Osteocyte (in vitro differentiated cells): ENCODE measurements at regions not wholly inside any gene's neighbourhood (a gene's known extent, or its start where the extent isn't known, plus 50 kb on each side); places are given as distances from the start of the nearest gene placed in this dataset.
A peak's percentile ranks its signal among the peaks of the same experiment; 100 is the strongest.

Experiments used
- DNase-seq: peaks from one replicate; pipeline ENCODE4 v3.0.0; 2021; ENCODE audit warnings: mixed read lengths; ENCODE audit not compliant: unreplicated experiment; ENCODE audit errors: extremely low spot score
- H3K27ac Mint-ChIP-seq: one replicate; pipeline ENCODE4 v1.8.0; 2021; ENCODE audit warnings: mild to moderate bottlenecking, mixed read lengths; ENCODE audit not compliant: unreplicated experiment
- H3K27me3 Mint-ChIP-seq: one replicate; pipeline ENCODE4 v1.8.0; 2021; ENCODE audit warnings: mixed read lengths; ENCODE audit not compliant: unreplicated experiment
- H3K36me3 Mint-ChIP-seq: one replicate; pipeline ENCODE4 v1.8.0; 2021; ENCODE audit warnings: mixed read lengths; ENCODE audit not compliant: unreplicated experiment
- H3K4me1 Mint-ChIP-seq: one replicate; pipeline ENCODE4 v1.8.0; 2021; ENCODE audit warnings: mixed read lengths; ENCODE audit not compliant: unreplicated experiment
- H3K4me3 Mint-ChIP-seq: one replicate; pipeline ENCODE4 v1.8.0; 2021; ENCODE audit warnings: mild to moderate bottlenecking, moderate library complexity, mixed read lengths; ENCODE audit not compliant: unreplicated experiment
- H3K9me3 Mint-ChIP-seq: one replicate; pipeline ENCODE4 v1.8.0; 2021; ENCODE audit warnings: mixed read lengths; ENCODE audit not compliant: unreplicated experiment
- CTCF ChIP-seq: fragments of 200-600 bp; sonication (generic); IDR thresholded peaks from 2 replicates; pipeline ENCODE4 v1.5.0; 2021; ENCODE audit warnings: antibody characterized with exemption, mild to moderate bottlenecking, moderate library complexity

- Mint-ChIP-seq H3K4me1 (peaks cover 31% of the 10 kb centered on the region), H3K27ac (no peak overlapping the region), H3K27me3 (no peaks in the 10 kb centered on the region), H3K36me3 (no peaks in the 10 kb centered on the region), H3K4me3 (no peak overlapping the region), H3K9me3 (no peaks in the 10 kb centered on the region)
- TF ChIP-seq CTCF, result no peak
- DNase-seq, result no peak
Measured at GRCh38 chr1:219352961-219353651, 179.4 kb downstream of the LYPLAL1 start.

- peaks cover 43% of the 10 kb centered on the region for H3K4me1 Mint-ChIP-seq
- H3K4me3 Mint-ChIP-seq, result no peak overlapping the region
- H3K27me3 Mint-ChIP-seq, result no peaks in the 10 kb centered on the region
- H3K36me3 Mint-ChIP-seq, result peaks cover 8% of the 10 kb centered on the region
- H3K9me3 Mint-ChIP-seq, result peaks cover 8% of the 10 kb centered on the region
- TF ChIP-seq CTCF, result no peak
- DNase-seq, result no peak
- no peak overlapping the region for H3K27ac Mint-ChIP-seq
Measured at GRCh38 chr1:219350172-219350931, 176.7 kb downstream of the LYPLAL1 start.

GRCh38 chr1:219347921-219348391 lies 174.3 kb downstream of the LYPLAL1 start:
- Mint-ChIP-seq H3K27ac (peak overlapping the region; percentile 58), H3K4me3 (no peak overlapping the region), H3K9me3 (peaks cover 21% of the 10 kb centered on the region), H3K4me1 (peaks cover 42% of the 10 kb centered on the region), H3K36me3 (peaks cover 16% of the 10 kb centered on the region), H3K27me3 (no peaks in the 10 kb centered on the region)
- no peak for TF ChIP-seq CTCF
- no peak for DNase-seq

GRCh38 chr1:219347376-219347775 lies 173.7 kb downstream of the LYPLAL1 start:
- Mint-ChIP-seq H3K36me3 (peaks cover 16% of the 10 kb centered on the region), H3K27ac (peak overlapping the region; percentile 61), H3K27me3 (no peaks in the 10 kb centered on the region), H3K4me1 (peaks cover 44% of the 10 kb centered on the region), H3K9me3 (peaks cover 21% of the 10 kb centered on the region), H3K4me3 (no peak overlapping the region)
- DNase-seq, result no peak
- no peak for TF ChIP-seq CTCF

- Mint-ChIP-seq H3K4me1 (peaks cover 44% of the 10 kb centered on the region), H3K27ac (no peak overlapping the region), H3K36me3 (peaks cover 16% of the 10 kb centered on the region), H3K4me3 (no peak overlapping the region), H3K9me3 (peaks cover 21% of the 10 kb centered on the region), H3K27me3 (no peaks in the 10 kb centered on the region)
- no peak for TF ChIP-seq CTCF
- DNase-seq, result no peak
Measured at GRCh38 chr1:219345953-219346352, 172.3 kb downstream of the LYPLAL1 start.
